RWPE2 (cell line): ENCODE measurements at regions not wholly inside any gene's neighbourhood (a gene's known extent, or its start where the extent isn't known, plus 50 kb on each side); places are given as distances from the start of the nearest gene placed in this dataset.

Experiments
- ATAC-seq: fragments of 200-7000 bp; cut with Tn5 transposase; 3 replicates; pipeline ENCODE4 v1.9.1; 2021; ENCODE audit warnings: low read depth
- DNase-seq: peaks from one replicate; pipeline ENCODE4 v3.0.0-alpha.2; 2020; ENCODE audit warnings: low spot score
- H3K27ac ChIP-seq: fragments of 450-650 bp; 2 replicates; pipeline ENCODE4 v1.5.1; 2017; ENCODE audit warnings: mild to moderate bottlenecking; ENCODE audit not compliant: poor library complexity, severe bottlenecking
- H3K27me3 ChIP-seq: fragments of 250-450 bp; sonication (Bioruptor Pico); 2 replicates; pipeline ENCODE4 v1.5.1; 2021; ENCODE audit warnings: mild to moderate bottlenecking, moderate library complexity; ENCODE audit not compliant: insufficient read depth, poor library complexity, severe bottlenecking
- H3K36me3 ChIP-seq: fragments of 250-450 bp; sonication (Bioruptor Pico); 2 replicates; pipeline ENCODE4 v1.5.1; 2020; ENCODE audit warnings: low read depth, mild to moderate bottlenecking, moderate library complexity
- H3K4me1 ChIP-seq: fragments of 250-450 bp; sonication (Bioruptor Pico); 2 replicates; pipeline ENCODE4 v1.5.1; 2021; ENCODE audit warnings: mild to moderate bottlenecking, moderate library complexity; ENCODE audit not compliant: insufficient read depth, poor library complexity, severe bottlenecking
- H3K4me3 ChIP-seq: fragments of 250-450 bp; sonication (Bioruptor Pico); 2 replicates; pipeline ENCODE4 v1.5.1; 2021; ENCODE audit warnings: mild to moderate bottlenecking, moderate library complexity; ENCODE audit not compliant: severe bottlenecking
- H3K9me3 ChIP-seq: fragments of 250-450 bp; sonication (Bioruptor Pico); 2 replicates; pipeline ENCODE4 v1.5.1; 2021; ENCODE audit warnings: mild to moderate bottlenecking, moderate library complexity; ENCODE audit not compliant: severe bottlenecking
- TF ChIP-seq, protein P1 (sequence below): fragments of 450-650 bp; IDR thresholded peaks from one replicate; pipeline ENCODE4 v1.5.1; 2017; ENCODE audit warnings: mild to moderate bottlenecking, moderate library complexity; ENCODE audit not compliant: poor library complexity, severe bottlenecking

DNA sequence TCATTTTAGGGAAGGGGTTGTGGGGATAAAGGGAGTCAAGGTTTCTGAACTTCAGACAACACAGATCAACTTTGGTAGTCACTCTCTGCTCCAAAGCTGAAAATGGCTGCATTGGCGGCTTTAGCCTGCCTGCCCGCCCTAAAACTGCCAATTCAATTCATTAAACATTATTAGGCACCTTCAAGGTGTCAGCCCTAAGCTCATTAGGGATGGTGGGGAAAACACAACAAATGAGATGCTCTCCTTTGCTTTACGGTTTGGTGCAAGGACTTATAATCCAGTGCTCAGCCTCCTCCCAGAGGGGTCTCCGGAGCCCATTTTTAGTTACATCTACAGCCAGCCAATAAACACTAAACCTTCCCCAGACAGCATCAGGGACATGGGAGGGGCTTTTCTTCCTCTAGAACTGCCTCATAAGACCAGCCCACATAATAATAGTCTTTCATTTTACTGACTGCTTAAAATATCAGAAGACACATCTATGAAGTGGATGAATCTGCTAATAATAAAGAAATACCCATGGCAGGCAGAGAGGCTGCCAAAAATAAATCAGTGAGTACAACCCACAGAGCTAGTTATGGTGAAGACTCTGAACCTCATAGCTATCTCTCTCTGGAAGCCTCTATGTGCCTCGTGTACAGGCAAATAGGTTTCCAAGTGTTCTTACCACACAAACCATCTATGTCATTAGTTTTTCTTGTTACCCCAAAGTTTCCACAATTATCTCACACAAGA is 102.8 kb upstream of the NCAM1 start:
- Histone ChIP-seq H3K27ac (no peak overlapping the region), H3K27me3 (no peaks in the 10 kb centered on the region), H3K4me1 (no peaks in the 10 kb centered on the region), H3K36me3 (no peaks in the 10 kb centered on the region), H3K4me3 (no peak overlapping the region), H3K9me3 (peaks cover 9% of the 10 kb centered on the region)
- TF ChIP-seq, protein P1, sequence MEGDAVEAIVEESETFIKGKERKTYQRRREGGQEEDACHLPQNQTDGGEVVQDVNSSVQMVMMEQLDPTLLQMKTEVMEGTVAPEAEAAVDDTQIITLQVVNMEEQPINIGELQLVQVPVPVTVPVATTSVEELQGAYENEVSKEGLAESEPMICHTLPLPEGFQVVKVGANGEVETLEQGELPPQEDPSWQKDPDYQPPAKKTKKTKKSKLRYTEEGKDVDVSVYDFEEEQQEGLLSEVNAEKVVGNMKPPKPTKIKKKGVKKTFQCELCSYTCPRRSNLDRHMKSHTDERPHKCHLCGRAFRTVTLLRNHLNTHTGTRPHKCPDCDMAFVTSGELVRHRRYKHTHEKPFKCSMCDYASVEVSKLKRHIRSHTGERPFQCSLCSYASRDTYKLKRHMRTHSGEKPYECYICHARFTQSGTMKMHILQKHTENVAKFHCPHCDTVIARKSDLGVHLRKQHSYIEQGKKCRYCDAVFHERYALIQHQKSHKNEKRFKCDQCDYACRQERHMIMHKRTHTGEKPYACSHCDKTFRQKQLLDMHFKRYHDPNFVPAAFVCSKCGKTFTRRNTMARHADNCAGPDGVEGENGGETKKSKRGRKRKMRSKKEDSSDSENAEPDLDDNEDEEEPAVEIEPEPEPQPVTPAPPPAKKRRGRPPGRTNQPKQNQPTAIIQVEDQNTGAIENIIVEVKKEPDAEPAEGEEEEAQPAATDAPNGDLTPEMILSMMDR, result no peak
- no peak for ATAC-seq
- DNase-seq, result no peak

DNA sequence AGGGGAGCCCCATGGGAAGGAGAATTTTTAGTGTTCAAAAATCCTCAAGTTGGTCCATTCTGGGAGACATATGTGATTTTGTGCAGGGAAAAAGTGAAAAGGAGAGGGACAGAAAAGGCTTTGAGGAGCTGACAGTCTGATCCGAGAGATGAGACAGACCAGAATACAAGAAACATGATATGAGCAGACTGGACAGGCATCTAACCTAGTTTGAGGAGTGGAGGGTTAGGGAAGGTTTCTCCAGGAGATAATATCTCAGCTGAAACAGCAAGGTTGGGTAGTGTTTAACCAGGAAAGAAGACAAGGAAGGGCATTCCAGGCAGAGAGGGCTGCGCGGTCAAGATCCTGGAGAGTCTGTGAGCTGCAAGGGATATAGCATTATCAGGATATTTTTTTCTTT is 101.4 kb upstream of the NCAM1 start:
- H3K27ac ChIP-seq, result no peak overlapping the region
- H3K4me1 ChIP-seq, result no peaks in the 10 kb centered on the region
- ATAC-seq, result no peak
- TF ChIP-seq, protein P1, result no peak
- no peak overlapping the region for H3K4me3 ChIP-seq
- no peaks in the 10 kb centered on the region for H3K36me3 ChIP-seq
- H3K9me3 ChIP-seq, result peaks cover 9% of the 10 kb centered on the region
- DNase-seq, result no peak
- H3K27me3 ChIP-seq, result no peaks in the 10 kb centered on the region

- Histone ChIP-seq H3K4me3 (no peak overlapping the region), H3K4me1 (no peaks in the 10 kb centered on the region), H3K27ac (no peak overlapping the region), H3K27me3 (no peaks in the 10 kb centered on the region), H3K9me3 (peaks cover 9% of the 10 kb centered on the region), H3K36me3 (no peaks in the 10 kb centered on the region)
- ATAC-seq (no peak), DNase-seq (no peak)
- TF ChIP-seq, protein P1, result no peak
These were observed 99.9 kb upstream of the NCAM1 start for GRCh38 chr11:112861356-112861755.

DNA sequence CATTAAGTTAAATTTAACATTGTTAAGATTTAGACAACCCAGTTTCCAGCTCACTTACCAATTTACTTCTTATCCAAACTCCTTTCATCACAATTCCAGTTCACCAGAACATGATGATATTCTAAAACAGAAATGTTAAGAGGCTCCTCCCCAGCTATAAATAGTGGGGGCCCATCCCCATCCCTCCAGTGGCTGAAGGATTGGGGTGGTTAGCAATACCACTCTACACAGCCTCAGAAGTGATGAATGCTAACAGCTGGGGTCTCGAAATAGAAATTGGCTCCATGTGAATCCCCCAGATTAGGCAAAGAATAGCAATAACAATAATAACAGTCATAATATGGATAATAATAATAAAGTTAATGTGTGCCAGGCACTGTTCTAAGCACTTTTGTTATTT is 97.9 kb upstream of the NCAM1 start:
- TF ChIP-seq, protein P1, result no peak
- ATAC-seq, result no peak

DNA sequence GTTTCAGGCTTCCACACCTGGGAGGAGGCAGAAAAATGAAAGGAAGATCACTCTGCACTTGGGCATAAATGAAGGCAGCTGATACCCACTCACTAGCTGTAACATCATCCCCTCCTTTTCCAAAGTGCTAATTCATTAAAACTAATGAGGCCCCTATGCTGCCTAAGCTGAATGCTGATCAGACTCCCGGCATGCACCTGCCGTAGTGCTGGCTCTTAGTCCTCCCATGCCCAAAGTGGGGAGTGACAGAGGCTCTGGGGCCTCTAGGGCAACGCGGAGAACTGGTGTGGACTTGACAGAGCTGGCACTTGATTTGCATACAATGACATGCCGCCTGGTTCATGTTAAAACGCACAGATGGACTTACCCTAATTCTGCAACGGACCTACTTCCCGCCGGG is 96.5 kb upstream of the NCAM1 start:
- no peaks in the 10 kb centered on the region for H3K4me1 ChIP-seq
- no peak overlapping the region for H3K27ac ChIP-seq
- H3K27me3 ChIP-seq, result peaks cover 6% of the 10 kb centered on the region
- no peak overlapping the region for H3K4me3 ChIP-seq
- TF ChIP-seq, protein P1, result no peak
- DNase-seq, result no peak
- peaks cover 9% of the 10 kb centered on the region for H3K9me3 ChIP-seq
- no peak for ATAC-seq
- no peaks in the 10 kb centered on the region for H3K36me3 ChIP-seq

More for the DNA sequence above, 97.9 kb upstream of the NCAM1 start:
- no peak overlapping the region for H3K27ac ChIP-seq
- H3K36me3 ChIP-seq, result no peaks in the 10 kb centered on the region
- no peaks in the 10 kb centered on the region for H3K4me1 ChIP-seq
- no peaks in the 10 kb centered on the region for H3K27me3 ChIP-seq
- H3K4me3 ChIP-seq, result no peak overlapping the region
- peaks cover 9% of the 10 kb centered on the region for H3K9me3 ChIP-seq
- no peak for DNase-seq
